GM12873 (cell line): ENCODE measurements at regions not wholly inside any gene's neighbourhood (a gene's known extent, or its start where the extent isn't known, plus 50 kb on each side); places are given as distances from the start of the nearest gene placed in this dataset.

Experiments
- CTCF ChIP-seq: IDR thresholded peaks from 2 replicates; pipeline ENCODE4 v1.5.1; 2012; ENCODE audit warnings: low read depth, mild to moderate bottlenecking, moderate library complexity, low read length, control low read depth; ENCODE audit not compliant: insufficient read depth; ENCODE audit errors: missing control alignments

GRCh38 chr2:240298117-240298790, 137.2 kb upstream of the GPC1 start:
- TF ChIP-seq CTCF = no peak

GRCh38 chr2:240298803-240299709, 136.4 kb upstream of the GPC1 start:
- TF ChIP-seq CTCF = no peak

GRCh38 chr2:240299710-240300068, 135.8 kb upstream of the GPC1 start:
- TF ChIP-seq CTCF = no peak

- TF ChIP-seq CTCF = no peak
Measured at GRCh38 chr2:240300261-240300821, 135.1 kb upstream of the GPC1 start.

- TF ChIP-seq CTCF = no peak
Measured at GRCh38 chr2:240300840-240301239, 134.6 kb upstream of the GPC1 start.

- TF ChIP-seq CTCF = no peak
Measured at GRCh38 chr2:240301256-240301795, 134.1 kb upstream of the GPC1 start.

- no peak for TF ChIP-seq CTCF
Measured at GRCh38 chr2:240302041-240302440, 133.4 kb upstream of the GPC1 start.
